MM.1S (cell line): ENCODE measurements at regions not wholly inside any gene's neighbourhood (a gene's known extent, or its start where the extent isn't known, plus 50 kb on each side); places are given as distances from the start of the nearest gene placed in this dataset.

Experiments
- DNase-seq: peaks from one replicate; pipeline ENCODE4 v3.0.0-alpha.2; 2015
- H2AFZ ChIP-seq: fragments of 300-600 bp; sonication (generic); 2 replicates; pipeline ENCODE4 v1.6.0; 2016; ENCODE audit warnings: antibody characterized with exemption, low read length
- H3F3A ChIP-seq: fragments of 300-600 bp; sonication (generic); 2 replicates; pipeline ENCODE4 v1.6.1; 2016; ENCODE audit warnings: mild to moderate bottlenecking, antibody characterized with exemption, low read length, moderate library complexity, mixed read lengths; ENCODE audit not compliant: insufficient read depth
- H3K27ac ChIP-seq: fragments of 300-600 bp; sonication (generic); 2 replicates; pipeline ENCODE4 v1.5.1; 2016; ENCODE audit warnings: mild to moderate bottlenecking, low read length
- H3K27me3 ChIP-seq: fragments of 300-600 bp; sonication (generic); replicated peaks from 2 replicates; pipeline ENCODE4 v1.6.0; 2016; ENCODE audit warnings: low read length; ENCODE audit not compliant: insufficient read depth
- H3K36me3 ChIP-seq: fragments of 300-600 bp; sonication (generic); replicated peaks from 2 replicates; pipeline ENCODE4 v1.6.1; 2016; ENCODE audit warnings: mild to moderate bottlenecking, low read length, mixed read lengths; ENCODE audit not compliant: insufficient read depth
- H3K4me1 ChIP-seq: fragments of 300-600 bp; sonication (generic); 2 replicates; pipeline ENCODE4 v1.6.1; 2016; ENCODE audit warnings: low read length, mixed read lengths
- H3K4me2 ChIP-seq: fragments of 300-600 bp; sonication (generic); 2 replicates; pipeline ENCODE4 v1.6.0; 2016; ENCODE audit warnings: low read depth, low read length
- H3K4me3 ChIP-seq: fragments of 300-600 bp; sonication (generic); 2 replicates; pipeline ENCODE4 v1.5.1; 2016; ENCODE audit warnings: low read length, mixed read lengths
- H3K79me2 ChIP-seq: fragments of 300-600 bp; sonication (generic); 2 replicates; pipeline ENCODE4 v1.6.1; 2016; ENCODE audit warnings: mixed run types, low read length, mixed read lengths
- H3K9ac ChIP-seq: fragments of 300-600 bp; sonication (generic); 2 replicates; pipeline ENCODE4 v1.6.1; 2016; ENCODE audit warnings: low read length, mixed read lengths
- H3K9me2 ChIP-seq: fragments of 300-600 bp; sonication (generic); replicated peaks from 2 replicates; pipeline ENCODE4 v1.6.1; 2016; ENCODE audit warnings: mild to moderate bottlenecking, low read length, mixed read lengths; ENCODE audit not compliant: insufficient read depth
- H3K9me3 ChIP-seq: fragments of 300-600 bp; sonication (generic); replicated peaks from 2 replicates; pipeline ENCODE4 v1.6.1; 2016; ENCODE audit warnings: mild to moderate bottlenecking, low read length, mixed read lengths; ENCODE audit not compliant: insufficient read depth
- H4K20me1 ChIP-seq: fragments of 300-600 bp; sonication (generic); 2 replicates; pipeline ENCODE4 v1.6.1; 2016; ENCODE audit warnings: mild to moderate bottlenecking, low read length, moderate library complexity, mixed read lengths; ENCODE audit not compliant: insufficient read depth
- EZH2 ChIP-seq: fragments of 300-600 bp; sonication (generic); optimal IDR thresholded peaks from 2 replicates; pipeline ENCODE3; 2017; ENCODE audit warnings: low read depth, mild to moderate bottlenecking, antibody characterized with exemption, low read length, mixed read lengths
- EZH2phosphoT487 ChIP-seq: fragments of 300-600 bp; sonication (generic); IDR thresholded peaks from 2 replicates; pipeline ENCODE4 v1.6.1; 2018; ENCODE audit warnings: antibody characterized with exemption, low read length
- TF ChIP-seq, protein P1 (sequence below): fragments of 300-600 bp; sonication (generic); IDR thresholded peaks from 2 replicates; pipeline ENCODE4 v1.5.1; 2016; ENCODE audit warnings: antibody characterized with exemption, low read length, mixed read lengths

DNA sequence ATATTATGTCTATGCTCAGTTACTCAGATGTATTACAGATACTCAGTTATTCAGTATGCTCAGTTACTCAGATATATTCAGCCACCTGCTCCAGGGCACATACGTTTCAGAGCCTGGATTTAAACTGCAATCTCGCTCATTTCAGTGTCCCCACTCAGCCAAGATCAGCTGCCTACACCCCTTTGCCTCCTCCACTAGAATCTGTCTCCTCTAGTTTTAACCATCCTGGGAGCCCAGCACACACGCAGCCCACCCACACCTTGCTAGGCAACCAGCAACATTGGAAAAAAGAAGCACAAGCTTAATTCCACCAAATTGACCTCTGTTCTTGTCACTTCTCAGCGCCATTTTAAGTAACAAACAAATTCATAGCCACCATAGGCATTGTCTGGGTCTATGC is 246.2 kb downstream of the QDPR start:
- H3F3A ChIP-seq = no peaks in the 10 kb centered on the region
- no peak overlapping the region for H3K4me2 ChIP-seq
- H3K27ac ChIP-seq = no peak overlapping the region
- H3K9me2 ChIP-seq = no peaks in the 10 kb centered on the region
- no peak for DNase-seq
- H3K4me1 ChIP-seq = no peaks in the 10 kb centered on the region
- H3K9ac ChIP-seq = no peak overlapping the region
- TF ChIP-seq, protein P1, sequence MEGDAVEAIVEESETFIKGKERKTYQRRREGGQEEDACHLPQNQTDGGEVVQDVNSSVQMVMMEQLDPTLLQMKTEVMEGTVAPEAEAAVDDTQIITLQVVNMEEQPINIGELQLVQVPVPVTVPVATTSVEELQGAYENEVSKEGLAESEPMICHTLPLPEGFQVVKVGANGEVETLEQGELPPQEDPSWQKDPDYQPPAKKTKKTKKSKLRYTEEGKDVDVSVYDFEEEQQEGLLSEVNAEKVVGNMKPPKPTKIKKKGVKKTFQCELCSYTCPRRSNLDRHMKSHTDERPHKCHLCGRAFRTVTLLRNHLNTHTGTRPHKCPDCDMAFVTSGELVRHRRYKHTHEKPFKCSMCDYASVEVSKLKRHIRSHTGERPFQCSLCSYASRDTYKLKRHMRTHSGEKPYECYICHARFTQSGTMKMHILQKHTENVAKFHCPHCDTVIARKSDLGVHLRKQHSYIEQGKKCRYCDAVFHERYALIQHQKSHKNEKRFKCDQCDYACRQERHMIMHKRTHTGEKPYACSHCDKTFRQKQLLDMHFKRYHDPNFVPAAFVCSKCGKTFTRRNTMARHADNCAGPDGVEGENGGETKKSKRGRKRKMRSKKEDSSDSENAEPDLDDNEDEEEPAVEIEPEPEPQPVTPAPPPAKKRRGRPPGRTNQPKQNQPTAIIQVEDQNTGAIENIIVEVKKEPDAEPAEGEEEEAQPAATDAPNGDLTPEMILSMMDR = no peak
- no peak for TF ChIP-seq EZH2phosphoT487
- TF ChIP-seq EZH2 = no peak
- no peaks in the 10 kb centered on the region for H3K79me2 ChIP-seq
- H3K36me3 ChIP-seq = no peaks in the 10 kb centered on the region
- H3K9me3 ChIP-seq = no peaks in the 10 kb centered on the region
- H3K27me3 ChIP-seq = no peaks in the 10 kb centered on the region
- H3K4me3 ChIP-seq = no peak overlapping the region
- no peak overlapping the region for H2AFZ ChIP-seq
- no peaks in the 10 kb centered on the region for H4K20me1 ChIP-seq

DNA sequence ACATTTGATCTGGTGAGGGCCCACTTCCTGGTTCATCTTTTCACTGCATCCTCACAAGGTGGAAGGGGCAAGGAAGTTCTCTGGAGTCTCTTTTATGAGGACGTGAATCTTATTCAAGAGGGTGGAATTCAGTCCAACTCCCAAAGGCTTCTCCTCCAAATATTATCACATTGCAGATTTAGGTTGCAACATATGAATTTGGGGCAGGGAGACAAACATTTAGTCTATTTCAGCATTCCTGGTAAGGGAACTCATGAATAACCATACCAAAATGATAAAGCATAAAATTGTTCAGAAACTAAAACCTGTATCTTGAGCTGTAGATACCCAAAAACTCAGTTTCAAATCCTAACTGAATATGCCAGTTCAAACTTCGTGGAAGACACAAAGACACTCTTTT is 246.8 kb downstream of the QDPR start:
- Histone ChIP-seq H3K9ac (no peak overlapping the region), H3K36me3 (no peaks in the 10 kb centered on the region), H3K27ac (no peak overlapping the region), H3K27me3 (no peaks in the 10 kb centered on the region), H3K79me2 (no peaks in the 10 kb centered on the region), H3K4me2 (no peak overlapping the region), H4K20me1 (no peaks in the 10 kb centered on the region), H3K9me3 (no peaks in the 10 kb centered on the region), H3K4me3 (no peak overlapping the region), H3F3A (no peaks in the 10 kb centered on the region), H3K4me1 (no peaks in the 10 kb centered on the region), H2AFZ (no peak overlapping the region), H3K9me2 (no peaks in the 10 kb centered on the region)
- TF ChIP-seq EZH2phosphoT487 (no peak), EZH2 (no peak)
- TF ChIP-seq, protein P1 = no peak
- no peak for DNase-seq

DNA sequence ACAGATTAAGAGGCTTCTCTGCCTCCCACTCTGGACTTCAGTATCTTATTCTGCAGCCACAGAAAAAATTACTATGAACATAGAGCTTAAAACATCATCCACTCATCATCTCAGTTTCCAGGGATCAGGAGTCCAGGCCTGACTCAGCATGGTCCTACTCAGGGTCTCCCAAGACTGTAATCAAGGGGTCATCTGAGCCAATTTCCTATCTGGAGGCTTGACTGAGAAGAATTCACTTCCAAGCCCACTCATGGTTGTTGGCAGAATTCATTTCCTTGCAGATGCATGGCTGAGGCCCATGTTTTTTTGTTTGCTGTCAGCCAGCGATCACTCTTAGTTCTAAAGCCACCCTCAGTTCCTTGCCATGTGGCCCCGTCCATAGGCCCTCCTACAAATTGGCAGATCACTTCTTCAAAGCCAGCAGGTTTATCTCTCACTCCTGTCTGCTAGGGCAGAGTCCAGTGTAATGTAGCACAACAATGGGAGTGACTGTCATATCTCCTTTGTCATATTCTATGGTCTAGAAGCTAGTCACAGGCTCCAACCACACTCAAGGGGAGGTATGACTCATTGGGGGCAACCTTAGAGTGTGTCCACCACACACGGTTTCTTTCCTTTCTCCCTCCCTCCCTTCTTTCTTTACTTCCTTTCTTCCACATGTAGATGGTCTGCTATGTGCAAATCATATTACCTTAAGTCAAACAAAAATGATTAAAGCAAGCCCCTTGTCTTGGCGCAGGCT is 251.6 kb downstream of the QDPR start:
- H3K79me2 ChIP-seq = no peaks in the 10 kb centered on the region
- H3K9me2 ChIP-seq = no peaks in the 10 kb centered on the region
- no peak for TF ChIP-seq EZH2phosphoT487
- TF ChIP-seq EZH2 = no peak
- TF ChIP-seq, protein P1 = no peak
- H3K9ac ChIP-seq = no peak overlapping the region
- no peaks in the 10 kb centered on the region for H3F3A ChIP-seq
- H3K4me1 ChIP-seq = no peaks in the 10 kb centered on the region
- no peak overlapping the region for H3K4me3 ChIP-seq
- no peaks in the 10 kb centered on the region for H3K27me3 ChIP-seq
- H2AFZ ChIP-seq = no peak overlapping the region
- no peak overlapping the region for H3K27ac ChIP-seq
- no peak for DNase-seq
- no peaks in the 10 kb centered on the region for H3K36me3 ChIP-seq
- H3K4me2 ChIP-seq = no peak overlapping the region
- H4K20me1 ChIP-seq = no peaks in the 10 kb centered on the region
- no peaks in the 10 kb centered on the region for H3K9me3 ChIP-seq
